ENCODE measurements at regions not wholly inside any gene's neighbourhood (a gene's known extent, or its start where the extent isn't known, plus 50 kb on each side); places are given as distances from the start of the nearest gene placed in this dataset.

GRCh38 chr2:38224821-38225437 is 149.0 kb upstream of the CYP1B1 start:
- H2AFZ ChIP-seq (replicated peaks; ENCODE audit: low read length, poor library complexity), result no peak overlapping the region
- no peak overlapping the region for H2BK120ac ChIP-seq (ENCODE audit: low read depth, low read length)
- H3K27ac ChIP-seq (ENCODE audit: insufficient read depth, low read length), result no peak overlapping the region
- dilution Hi-C loops (cut with HindIII; ENCODE audit: low sequenced_read_pairs, unreplicated experiment) (no loop called here), in situ Hi-C loops (cut with MboI; ENCODE audit: low sequenced_read_pairs) (no loop called here), intact Hi-C loops (cut with micrococcal nuclease) (no loop called here)
- TF ChIP-seq NFE2L2 (IDR thresholded peaks at IDR 0.05; ENCODE audit: low read depth, low read length), result no peak
- TF ChIP-seq POLR2A (IDR thresholded peaks at IDR 0.05; ENCODE audit: low read depth, low read length), result no peak
- no peak for TF ChIP-seq BHLHE40 (IDR thresholded peaks at IDR 0.05; ENCODE audit: low read depth, low read length)
- TF ChIP-seq USF2 (IDR thresholded peaks at IDR 0.05; ENCODE audit: low read depth, low read length), result no peak
- TF ChIP-seq CTCF (conservative IDR thresholded peaks at IDR 0.05; ENCODE audit: low read depth, low read length), result no peak
- no peak for TF ChIP-seq ELK1 (IDR thresholded peaks at IDR 0.05; ENCODE audit: borderline replicate concordance, low read depth, low read length)
- TF ChIP-seq RCOR1 (IDR thresholded peaks at IDR 0.05; ENCODE audit: insufficient replicate concordance, low read length), result no peak
- no peak for TF ChIP-seq MAFK (IDR thresholded peaks at IDR 0.05; ENCODE audit: low read depth, low read length)
- no peak for TF ChIP-seq FOS (IDR thresholded peaks at IDR 0.05; ENCODE audit: low read depth, low read length)
- no peak for TF ChIP-seq RFX5 (IDR thresholded peaks at IDR 0.05; ENCODE audit: low read depth, low read length)
- TF ChIP-seq MXI1 (IDR thresholded peaks at IDR 0.05; ENCODE audit: borderline replicate concordance, low read depth, low read length), result no peak
- TF ChIP-seq CHD1 (IDR thresholded peaks at IDR 0.05; ENCODE audit: low read depth, low read length), result no peak
- TF ChIP-seq SMC3 (IDR thresholded peaks at IDR 0.05; ENCODE audit: low read depth, low read length), result no peak
- TF ChIP-seq MAZ (IDR thresholded peaks at IDR 0.05; ENCODE audit: borderline replicate concordance, low read depth, low read length), result no peak
- TF ChIP-seq RAD21 (IDR thresholded peaks at IDR 0.05; ENCODE audit: low read length), result no peak
- no peak for TF ChIP-seq CEBPB (IDR thresholded peaks at IDR 0.05; ENCODE audit: low read depth, low read length)
- no peak overlapping the region for H3K23ac ChIP-seq (ENCODE audit: low read depth, low read length)
- no CpG with 5 or more reads among the region's 1 CpG for WGBS, 2 experiments (ENCODE audit: extremely low coverage in 2 of 2, insufficient read length in 1 of 2)
- POLR2A ChIA-PET (ENCODE audit: unreplicated experiment), result no interaction called here
- BruUV-seq (replicated peaks), result no TSS peak
- no peak overlapping the region for H3K4ac ChIP-seq (ENCODE audit: low read depth, low read length)
- H4K8ac ChIP-seq (ENCODE audit: low read depth in 2 of 2, low read length in 2 of 2), result no peak overlapping the region
- no peaks in the 10 kb centered on the region for H4K20me1 ChIP-seq (ENCODE audit: insufficient read depth, low read length)
- no peak overlapping the region for H2AK9ac ChIP-seq (replicated peaks; ENCODE audit: low read depth, low read length, poor library complexity)
- H4K5ac ChIP-seq (ENCODE audit: low read depth, low read length), result no peak overlapping the region
- H3K9me1 ChIP-seq (ENCODE audit: insufficient read depth, low read length), result no peaks in the 10 kb centered on the region
- no peak overlapping the region for H3K56ac ChIP-seq (ENCODE audit: extremely low read depth, insufficient read depth, low read length)
- H4K91ac ChIP-seq (ENCODE audit: insufficient read depth, low read depth, low read length), result no peak overlapping the region
- DNase-seq, result no peak
- H3K27me3 ChIP-seq (ENCODE audit: control insufficient read depth, insufficient read depth, low read length), result peaks cover 10% of the 10 kb centered on the region
- no peak overlapping the region for H2BK5ac ChIP-seq (ENCODE audit: low read depth, low read length, poor library complexity, severe bottlenecking)
- no peak overlapping the region for H3K9ac ChIP-seq (ENCODE audit: low read depth, low read length)
- H3K18ac ChIP-seq (ENCODE audit: low read depth, low read length), result no peak overlapping the region
- no peak overlapping the region for H2BK20ac ChIP-seq (ENCODE audit: low read depth, low read length)
- H2BK15ac ChIP-seq (ENCODE audit: low read depth, low read length), result no peak overlapping the region
- H3K9me3 ChIP-seq (ENCODE audit: control insufficient read depth, insufficient read depth, low read length), result 0 out of 2 replicates have a peak, but pooled peaks cover 1% of the 10 kb centered on the region
- CTCF ChIA-PET, result no interaction called here
- no peak overlapping the region for H3K4me3 ChIP-seq (ENCODE audit: insufficient read depth, low read depth, low read length)
- no peak overlapping the region for H3K14ac ChIP-seq (replicated peaks; ENCODE audit: low read depth, low read length)
- no peak overlapping the region for H2AK5ac ChIP-seq (ENCODE audit: low read depth, low read length)
- no peaks in the 10 kb centered on the region for H3K36me3 ChIP-seq (ENCODE audit: control insufficient read depth, insufficient read depth, low read length)
- no peaks in the 10 kb centered on the region for H3K4me1 ChIP-seq (ENCODE audit: control insufficient read depth, insufficient read depth, low read length)
- no peaks in the 10 kb centered on the region for H3K79me1 ChIP-seq (ENCODE audit: low read depth in 1 of 2, low read length in 2 of 2)
- no peak overlapping the region for H3K4me2 ChIP-seq (ENCODE audit: low read depth, low read length)
- no peak; the same call in 1 of the 2 replicates for ATAC-seq (ENCODE audit: low read depth)
